Ascending aorta (tissue), 2 donors: ENCODE measurements at regions not wholly inside any gene's neighbourhood (a gene's known extent, or its start where the extent isn't known, plus 50 kb on each side); places are given as distances from the start of the nearest gene placed in this dataset.
"Not testable (repeated sequence)": the region's sequence is repeated elsewhere in the genome, so short reads cannot be mapped to it uniquely, and the experiment has no call there.

ENCODE experiments used
- DNase-seq, 2 donors: peaks; one replicate each; pipeline ENCODE4 v3.0.0-alpha.2; 2019; ENCODE audit warnings: low spot score in 2 of 2
- H3K27ac ChIP-seq, 2 donors: fragments of 200-600 bp; sonication (generic); one replicate each; pipeline ENCODE4 v1.5.1; 2016 to 2017; ENCODE audit warnings: mild to moderate bottlenecking in 1 of 2
- H3K27me3 ChIP-seq: fragments of 200-600 bp; sonication (generic); one replicate; pipeline ENCODE4 v1.5.1; 2017
- H3K36me3 ChIP-seq, 2 donors: fragments of 200-600 bp; sonication (generic); one replicate each; pipeline ENCODE4 v1.5.1; 2016
- H3K4me1 ChIP-seq, 2 donors: fragments of 200-600 bp; sonication (generic); one replicate each; pipeline ENCODE4 v1.5.1; 2016 to 2017; ENCODE audit warnings: mild to moderate bottlenecking in 1 of 2
- H3K4me3 ChIP-seq, 2 donors: fragments of 200-600 bp; sonication (generic); one replicate each; pipeline ENCODE4 v1.5.1; 2016 to 2017; ENCODE audit warnings: mild to moderate bottlenecking in 1 of 2
- H3K9me3 ChIP-seq, 2 donors: fragments of 200-600 bp; sonication (generic); one replicate each; pipeline ENCODE4 v1.5.1; 2016
- intact Hi-C: fragments of 100-400 bp; cut with DNase I; formaldehyde crosslinking; loops from one replicate; pipeline ENCODE4 v1.15.1; 2023
- TF ChIP-seq, protein P1 (sequence below), 3 experiments: fragments of 200-600 bp in 2 of 3; fragments of 450-650 bp in 1 of 3; sonication (generic) in 2 of 3; IDR thresholded peaks; one replicate each; pipeline ENCODE4 v1.5.1; 2016 to 2019; ENCODE audit warnings: antibody characterized with exemption in 3 of 3, mild to moderate bottlenecking in 1 of 3, moderate library complexity in 1 of 3

DNA sequence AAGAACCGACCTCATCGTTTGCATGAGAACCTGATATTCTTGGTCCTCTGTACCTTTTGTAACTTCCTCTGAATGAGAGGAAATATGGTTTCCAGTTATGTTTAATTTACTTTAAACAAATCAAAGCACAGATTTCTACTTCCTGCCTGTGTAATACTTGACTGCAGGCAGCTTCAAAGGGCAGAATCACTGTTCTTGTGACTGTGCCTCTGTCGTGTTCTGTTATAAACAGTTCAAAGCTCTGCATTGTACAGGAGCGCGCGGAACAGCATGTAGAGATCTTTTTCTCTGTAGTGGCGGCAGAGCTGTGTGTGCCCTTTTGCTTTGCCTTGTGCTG, 73.2 kb upstream of the CLDN5 start:
- no peaks in the 10 kb centered on the region for H3K36me3 ChIP-seq
- TF ChIP-seq, protein P1, sequence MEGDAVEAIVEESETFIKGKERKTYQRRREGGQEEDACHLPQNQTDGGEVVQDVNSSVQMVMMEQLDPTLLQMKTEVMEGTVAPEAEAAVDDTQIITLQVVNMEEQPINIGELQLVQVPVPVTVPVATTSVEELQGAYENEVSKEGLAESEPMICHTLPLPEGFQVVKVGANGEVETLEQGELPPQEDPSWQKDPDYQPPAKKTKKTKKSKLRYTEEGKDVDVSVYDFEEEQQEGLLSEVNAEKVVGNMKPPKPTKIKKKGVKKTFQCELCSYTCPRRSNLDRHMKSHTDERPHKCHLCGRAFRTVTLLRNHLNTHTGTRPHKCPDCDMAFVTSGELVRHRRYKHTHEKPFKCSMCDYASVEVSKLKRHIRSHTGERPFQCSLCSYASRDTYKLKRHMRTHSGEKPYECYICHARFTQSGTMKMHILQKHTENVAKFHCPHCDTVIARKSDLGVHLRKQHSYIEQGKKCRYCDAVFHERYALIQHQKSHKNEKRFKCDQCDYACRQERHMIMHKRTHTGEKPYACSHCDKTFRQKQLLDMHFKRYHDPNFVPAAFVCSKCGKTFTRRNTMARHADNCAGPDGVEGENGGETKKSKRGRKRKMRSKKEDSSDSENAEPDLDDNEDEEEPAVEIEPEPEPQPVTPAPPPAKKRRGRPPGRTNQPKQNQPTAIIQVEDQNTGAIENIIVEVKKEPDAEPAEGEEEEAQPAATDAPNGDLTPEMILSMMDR (IDR thresholded peaks at IDR 0.05): no peak
- no peaks in the 10 kb centered on the region for H3K4me1 ChIP-seq
- H3K9me3 ChIP-seq: no peaks in the 10 kb centered on the region
- DNase-seq: no peak
- H3K4me3 ChIP-seq: no peak overlapping the region
- no peak overlapping the region for H3K27ac ChIP-seq
- no peaks in the 10 kb centered on the region for H3K27me3 ChIP-seq
- intact Hi-C loops: no loop called here

DNA sequence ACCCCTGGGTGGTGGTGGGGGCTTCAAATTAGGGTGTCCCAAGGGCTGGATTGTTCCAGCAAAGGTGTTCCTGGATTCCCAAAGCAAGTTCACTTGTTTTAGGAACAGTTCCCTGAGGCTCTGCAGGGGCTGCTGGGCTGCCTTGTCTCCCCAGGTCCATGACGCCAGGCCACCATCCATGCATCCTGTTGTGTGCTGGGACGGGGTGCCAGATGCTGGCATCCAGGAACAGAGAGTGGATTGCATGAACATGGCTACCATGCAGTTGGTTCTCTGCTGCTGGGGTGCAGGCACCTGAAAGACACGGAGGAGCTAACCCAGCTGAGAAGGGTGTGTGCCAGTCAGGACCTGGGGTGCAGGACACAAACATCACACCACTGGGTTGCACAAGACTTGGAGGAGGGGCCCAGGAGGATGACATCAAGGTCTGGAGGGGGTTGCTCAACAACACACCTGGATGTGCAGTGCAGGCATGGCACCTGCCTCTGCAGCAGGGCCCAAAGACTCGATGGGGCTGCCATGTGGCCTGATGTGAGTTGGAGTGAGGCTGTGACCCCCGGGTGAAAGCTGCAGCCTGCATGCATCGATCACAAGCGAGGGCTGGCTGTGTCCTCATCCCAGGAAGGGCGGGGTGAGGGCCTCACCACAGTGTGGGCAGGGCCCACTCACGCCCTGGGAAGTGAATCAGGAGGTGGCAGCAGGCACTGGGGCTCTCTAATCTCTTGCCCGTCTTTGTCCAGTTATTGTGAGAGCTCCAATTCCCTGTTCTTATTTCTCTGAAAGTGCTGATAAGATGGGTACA, 74.0 kb upstream of the CLDN5 start:
- H3K36me3 ChIP-seq: no peaks in the 10 kb centered on the region
- H3K27ac ChIP-seq: no peak overlapping the region
- H3K4me1 ChIP-seq: no peaks in the 10 kb centered on the region
- DNase-seq: no peak
- intact Hi-C loops: no loop called here
- no peaks in the 10 kb centered on the region for H3K9me3 ChIP-seq
- no peak overlapping the region for H3K4me3 ChIP-seq
- TF ChIP-seq, protein P1 (IDR thresholded peaks at IDR 0.05): no peak
- H3K27me3 ChIP-seq: no peaks in the 10 kb centered on the region

DNA sequence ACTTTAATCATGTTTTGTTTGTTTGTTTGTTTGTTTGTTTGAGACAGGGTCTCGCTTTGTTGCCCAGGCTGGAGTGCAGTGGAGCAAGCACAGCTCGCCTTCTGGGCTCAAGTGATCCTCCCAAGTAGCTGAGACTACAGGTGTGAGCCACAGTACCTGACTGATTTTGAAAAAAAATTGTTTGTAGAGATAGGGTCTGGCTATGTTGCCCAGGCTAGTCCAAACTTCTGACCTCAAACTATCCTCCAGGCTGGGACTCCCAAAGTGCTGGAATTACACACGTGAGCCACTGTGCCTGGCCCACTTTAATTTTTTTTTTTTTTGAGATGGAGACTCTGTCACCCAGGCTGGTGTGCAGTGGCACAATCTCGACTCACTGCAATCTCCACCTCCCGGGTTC, 74.8 kb upstream of the CLDN5 start:
- Histone ChIP-seq H3K9me3 (no peaks in the 10 kb centered on the region), H3K4me1 (no peaks in the 10 kb centered on the region), H3K4me3 (no peak overlapping the region), H3K36me3 (no peaks in the 10 kb centered on the region), H3K27ac (no peak overlapping the region), H3K27me3 (no peaks in the 10 kb centered on the region)
- intact Hi-C loops: no loop called here
- no peak for DNase-seq
- TF ChIP-seq, protein P1 (IDR thresholded peaks at IDR 0.05): no peak

DNA sequence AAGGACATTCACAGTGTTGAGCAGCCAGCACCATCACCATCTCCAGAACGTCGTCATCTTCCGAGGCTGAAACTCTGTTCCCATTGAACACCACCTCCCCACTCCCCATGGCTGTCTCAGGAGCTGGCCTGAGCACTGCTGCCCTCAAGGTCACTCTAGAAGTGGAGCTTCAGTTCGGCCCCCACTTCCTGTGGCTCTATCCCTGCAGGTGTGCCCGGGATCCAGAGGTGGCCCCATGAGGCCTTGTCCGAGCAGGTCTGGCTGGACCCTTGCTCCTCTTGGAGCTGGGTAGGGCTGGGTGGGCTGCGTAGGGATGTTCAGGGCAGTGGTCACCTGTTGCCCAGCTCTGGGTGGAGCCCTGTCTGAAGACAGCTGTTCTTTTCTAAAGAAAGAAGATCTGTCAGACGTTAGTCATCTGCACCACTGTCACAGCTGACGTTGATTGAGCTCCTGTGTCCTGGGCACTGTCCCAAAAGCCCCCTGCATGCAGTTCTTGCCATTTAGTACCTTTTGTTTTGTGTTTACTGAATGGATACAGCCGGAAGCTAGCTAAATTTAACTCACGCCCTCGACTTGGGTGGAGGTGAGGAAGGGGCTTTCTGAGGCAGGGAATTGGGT, 75.5 kb upstream of the CLDN5 start:
- Histone ChIP-seq H3K27me3 (no peaks in the 10 kb centered on the region), H3K9me3 (no peaks in the 10 kb centered on the region), H3K4me1 (no peaks in the 10 kb centered on the region), H3K4me3 (no peak overlapping the region), H3K27ac (no peak overlapping the region), H3K36me3 (no peaks in the 10 kb centered on the region)
- TF ChIP-seq, protein P1 (IDR thresholded peaks at IDR 0.05): no peak
- intact Hi-C loops: no loop called here
- DNase-seq: no peak

DNA sequence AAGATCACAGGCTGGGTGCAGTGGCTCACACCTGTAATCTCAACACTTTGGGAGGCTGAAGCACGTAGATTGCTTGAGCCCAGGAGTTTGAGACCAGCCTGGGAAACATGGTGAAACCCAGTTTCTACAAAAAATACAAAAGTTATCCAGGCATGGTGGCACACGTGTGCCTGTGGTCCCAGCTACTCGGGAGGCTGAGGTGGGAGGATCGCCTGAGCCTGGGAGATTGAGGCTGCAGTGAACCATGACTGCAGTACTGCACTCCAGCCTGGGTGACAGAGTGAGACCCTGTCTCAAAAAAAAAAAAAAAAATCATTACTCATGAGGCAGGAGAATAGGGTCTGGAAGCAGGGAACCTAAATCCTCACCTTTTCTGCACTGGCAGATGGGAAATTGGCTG, 79.1 kb upstream of the CLDN5 start:
- H3K27me3 ChIP-seq, intact Hi-C loops: not testable (repeated sequence)

DNA sequence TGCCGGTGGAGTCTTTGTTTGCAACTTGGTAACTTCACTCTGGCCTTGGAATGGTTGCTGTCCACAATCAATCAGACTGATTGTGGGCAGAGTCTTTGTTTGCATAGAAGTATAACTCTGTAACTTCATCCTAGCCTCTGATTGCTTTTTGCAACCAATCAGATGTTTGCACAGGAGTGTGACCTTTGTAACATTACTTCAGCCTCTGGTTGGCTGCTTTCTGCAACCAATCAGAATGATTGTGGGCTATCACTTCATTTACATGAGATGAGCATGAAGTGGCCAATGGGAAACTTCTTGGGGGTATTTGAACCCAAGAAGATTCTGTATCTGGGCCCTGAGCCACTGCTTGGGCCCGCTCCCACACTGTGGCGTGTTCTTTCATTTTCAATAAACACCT, 79.6 kb upstream of the CLDN5 start:
- Histone ChIP-seq H3K4me1 (no peaks in the 10 kb centered on the region), H3K9me3 (no peaks in the 10 kb centered on the region), H3K27me3 (no peaks in the 10 kb centered on the region), H3K4me3 (no peak overlapping the region), H3K36me3 (no peaks in the 10 kb centered on the region), H3K27ac (no peak overlapping the region)
- intact Hi-C loops: no loop called here
- no peak for DNase-seq
- TF ChIP-seq, protein P1 (IDR thresholded peaks at IDR 0.05): no peak

More for the DNA sequence above, 79.1 kb upstream of the CLDN5 start:
- not testable (repeated sequence) for H3K9me3 ChIP-seq, H3K4me1 ChIP-seq, H3K27ac ChIP-seq, H3K36me3 ChIP-seq, H3K4me3 ChIP-seq, DNase-seq
